Large intestine (tissue), 3 donors: ENCODE measurements at regions not wholly inside any gene's neighbourhood (a gene's known extent, or its start where the extent isn't known, plus 50 kb on each side); places are given as distances from the start of the nearest gene placed in this dataset.
A peak's percentile ranks its signal among the peaks of the same experiment; 100 is the strongest.

Experiments used
- DNase-seq, 2 donors: peaks; one replicate each; pipeline versions ENCODE4 v3.0.0 to v3.0.0-alpha.2; 2013
- H3K27ac ChIP-seq: one replicate; pipeline ENCODE4 v1.5.1; 2013; ENCODE audit warnings: low read length
- H3K27me3 ChIP-seq: 2 replicates; pipeline ENCODE4 v1.6.1; 2013; ENCODE audit warnings: low read length; ENCODE audit not compliant: control insufficient read depth, insufficient read depth
- H3K36me3 ChIP-seq: 2 replicates; pipeline ENCODE4 v1.6.1; 2013; ENCODE audit warnings: low read length; ENCODE audit not compliant: control insufficient read depth, insufficient read depth
- H3K4me1 ChIP-seq: one replicate; pipeline ENCODE4 v1.6.1; 2013; ENCODE audit warnings: low read length; ENCODE audit not compliant: control insufficient read depth, insufficient read depth
- H3K4me3 ChIP-seq: one replicate; pipeline ENCODE4 v1.5.1; 2013; ENCODE audit warnings: low read length
- H3K9me3 ChIP-seq: one replicate; pipeline ENCODE4 v1.6.1; 2013; ENCODE audit warnings: mild to moderate bottlenecking, low read depth, low read length, moderate library complexity; ENCODE audit not compliant: control insufficient read depth
- WGBS: methylation state at CpG from one replicate; pipeline ENCODE4 v1.1.5; 2013; ENCODE audit warnings: low lambda C conversion rate; ENCODE audit not compliant: insufficient coverage; 5-methylcytosine and 5-hydroxymethylcytosine counted together

DNA sequence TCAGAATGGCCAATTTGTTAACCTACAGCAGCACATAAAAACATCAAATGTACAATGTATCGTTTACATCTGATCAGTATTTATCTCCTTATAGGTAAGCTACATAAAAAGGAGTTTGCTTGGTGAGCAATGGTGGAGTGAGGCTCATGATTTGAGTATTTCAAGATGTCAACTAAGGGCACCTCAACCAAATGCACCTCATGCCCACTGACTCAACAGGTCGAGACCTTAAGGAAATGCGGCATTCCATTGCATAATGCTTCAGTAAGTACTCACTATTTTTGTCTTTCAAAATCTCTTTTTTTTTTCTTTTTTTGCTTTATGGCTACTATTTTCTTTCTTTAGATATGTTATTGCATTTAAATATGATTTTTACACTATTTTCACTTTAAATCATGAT lies 181.0 kb upstream of the TLL1 start:
- no CpG with 5 or more reads among the region's 3 CpGs for WGBS
- Histone ChIP-seq H3K4me3 (no peak overlapping the region), H3K4me1 (no peaks in the 10 kb centered on the region), H3K9me3 (no peaks in the 10 kb centered on the region), H3K36me3 (no peaks in the 10 kb centered on the region), H3K27me3 (no peaks in the 10 kb centered on the region), H3K27ac (no peak overlapping the region)
- DNase-seq: no peak

- no CpG with 5 or more reads among the region's 2 CpGs for WGBS
- no peak for DNase-seq
- no peaks in the 10 kb centered on the region for H3K4me1 ChIP-seq
These were observed 174.8 kb upstream of the TLL1 start for GRCh38 chr4:165698272-165698671.

DNA sequence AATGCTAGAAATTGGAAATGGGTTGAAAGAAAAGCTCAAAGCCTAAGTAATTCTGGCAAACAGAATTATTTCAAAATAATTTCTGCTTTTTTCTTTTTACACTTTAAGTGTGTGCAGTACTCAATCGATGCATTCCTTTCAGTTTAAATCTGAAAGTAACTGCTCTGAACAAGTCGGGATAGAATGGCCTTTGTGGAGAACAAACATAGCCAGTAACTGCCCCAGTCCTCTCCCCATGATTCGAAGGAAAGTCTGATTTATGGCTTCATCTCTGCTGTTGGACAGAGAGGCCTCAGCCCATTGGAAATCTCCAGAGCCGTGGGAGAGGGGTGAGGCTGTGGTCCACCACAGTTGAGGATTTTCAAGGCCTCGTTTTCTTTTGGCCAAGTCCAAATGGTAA lies 174.0 kb upstream of the TLL1 start:
- Histone ChIP-seq H3K4me1 (no peaks in the 10 kb centered on the region), H3K4me3 (no peak overlapping the region), H3K27me3 (no peaks in the 10 kb centered on the region), H3K9me3 (no peaks in the 10 kb centered on the region), H3K27ac (no peak overlapping the region), H3K36me3 (no peaks in the 10 kb centered on the region)
- WGBS: 50% methylated on average over 2 of the region's 5 CpGs
- no peak for DNase-seq

More at GRCh38 chr4:165698272-165698671, 174.8 kb upstream of the TLL1 start:
- Histone ChIP-seq H3K9me3 (no peaks in the 10 kb centered on the region), H3K4me3 (no peak overlapping the region), H3K27me3 (no peaks in the 10 kb centered on the region), H3K27ac (no peak overlapping the region), H3K36me3 (no peaks in the 10 kb centered on the region)

DNA sequence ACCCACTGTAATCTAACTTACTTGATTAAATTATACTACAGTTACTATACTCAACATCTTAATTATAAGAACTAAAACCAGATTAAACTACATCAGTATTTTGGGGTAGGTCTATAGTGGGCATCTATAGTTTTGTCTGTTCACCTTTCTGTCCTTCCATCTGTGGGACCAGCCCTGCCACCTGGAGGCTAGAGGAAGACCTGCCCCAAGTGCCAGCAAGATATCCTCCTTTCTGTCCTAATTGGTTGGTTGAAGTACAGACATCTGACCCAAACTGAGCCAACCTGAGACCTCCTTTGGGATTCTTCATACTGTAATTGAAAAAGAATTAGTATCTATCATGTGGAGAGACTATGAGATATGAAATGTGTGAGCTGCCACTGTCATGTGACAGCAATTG lies 172.2 kb upstream of the TLL1 start:
- Histone ChIP-seq H3K4me1 (no peaks in the 10 kb centered on the region), H3K9me3 (no peaks in the 10 kb centered on the region), H3K4me3 (no peak overlapping the region), H3K27me3 (no peaks in the 10 kb centered on the region), H3K36me3 (no peaks in the 10 kb centered on the region), H3K27ac (no peak overlapping the region)
- no peak for DNase-seq

GRCh38 chr4:165707128-165707527 lies 165.9 kb upstream of the TLL1 start:
- DNase-seq: no peak
- H3K27ac ChIP-seq: no peak overlapping the region
- no peaks in the 10 kb centered on the region for H3K36me3 ChIP-seq
- no peaks in the 10 kb centered on the region for H3K27me3 ChIP-seq
- no peaks in the 10 kb centered on the region for H3K9me3 ChIP-seq
- peaks cover 2% of the 10 kb centered on the region for H3K4me1 ChIP-seq
- WGBS: 100% methylated on average over 1 of the region's 4 CpGs
- no peak overlapping the region for H3K4me3 ChIP-seq

DNA sequence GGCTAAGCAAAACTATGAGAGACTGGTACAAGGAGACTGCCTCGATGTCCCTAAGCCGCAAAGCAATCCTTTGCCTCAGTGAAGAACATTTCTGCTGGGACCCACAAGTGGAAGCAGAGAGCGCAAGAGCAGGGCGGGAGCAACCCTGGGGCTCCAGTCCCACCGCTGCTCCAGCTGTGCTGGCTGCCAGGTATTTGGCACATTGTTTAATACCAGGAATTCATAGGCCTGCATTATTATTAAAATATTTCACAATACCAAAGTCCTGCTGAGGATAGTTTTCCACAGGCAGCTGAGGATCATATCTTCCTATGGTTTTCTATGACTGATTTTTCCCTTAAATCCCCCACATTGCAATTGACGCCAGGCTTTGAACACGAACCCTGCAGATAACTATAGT lies 163.5 kb upstream of the TLL1 start:
- Histone ChIP-seq H3K9me3 (no peaks in the 10 kb centered on the region), H3K4me1 (peaks cover 2% of the 10 kb centered on the region), H3K27ac (no peak overlapping the region), H3K36me3 (no peaks in the 10 kb centered on the region), H3K27me3 (no peaks in the 10 kb centered on the region), H3K4me3 (no peak overlapping the region)
- no peak for DNase-seq
- no CpG with 5 or more reads among the region's 7 CpGs for WGBS

GRCh38 chr4:165709973-165710526 lies 163.0 kb upstream of the TLL1 start:
- Histone ChIP-seq H3K4me3 (no peak overlapping the region), H3K4me1 (peaks cover 2% of the 10 kb centered on the region), H3K9me3 (no peaks in the 10 kb centered on the region), H3K27me3 (no peaks in the 10 kb centered on the region), H3K36me3 (no peaks in the 10 kb centered on the region), H3K27ac (no peak overlapping the region)
- 40% methylated on average over 1 of the region's 2 CpGs for WGBS
- peak in 1 of 2 donors; percentile 36 for DNase-seq

GRCh38 chr4:165711436-165711835 lies 161.6 kb upstream of the TLL1 start:
- Histone ChIP-seq H3K9me3 (no peaks in the 10 kb centered on the region), H3K4me1 (peaks cover 2% of the 10 kb centered on the region), H3K4me3 (no peak overlapping the region), H3K36me3 (no peaks in the 10 kb centered on the region), H3K27ac (no peak overlapping the region), H3K27me3 (no peaks in the 10 kb centered on the region)
- 100% methylated on average over 3 of the region's 4 CpGs for WGBS
- DNase-seq: no peak

GRCh38 chr4:165711912-165712311 lies 161.1 kb upstream of the TLL1 start:
- Histone ChIP-seq H3K4me1 (peaks cover 2% of the 10 kb centered on the region), H3K9me3 (no peaks in the 10 kb centered on the region), H3K36me3 (no peaks in the 10 kb centered on the region), H3K27me3 (no peaks in the 10 kb centered on the region), H3K27ac (no peak overlapping the region), H3K4me3 (no peak overlapping the region)
- WGBS: 83% methylated on average over 1 of the region's 2 CpGs
- DNase-seq: no peak

DNA sequence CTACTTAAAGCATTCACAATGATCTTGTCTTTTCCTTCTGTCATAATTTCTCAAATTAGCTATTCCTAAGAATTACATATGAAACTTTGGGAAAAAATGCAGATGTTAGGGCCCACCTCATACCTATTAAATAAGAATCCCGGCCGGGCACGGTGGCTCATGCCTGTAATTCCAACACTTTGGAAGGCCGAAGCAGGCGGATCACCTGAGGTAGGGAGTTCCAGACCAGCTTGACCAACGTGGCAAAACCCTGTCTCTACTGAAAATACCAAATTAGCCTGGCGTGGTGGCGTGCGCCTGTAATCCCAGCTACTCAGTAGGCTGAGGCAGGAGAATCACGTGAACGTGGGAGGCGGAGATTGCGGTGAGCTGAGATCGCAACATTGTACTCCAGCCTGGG lies 158.4 kb upstream of the TLL1 start:
- H3K9me3 ChIP-seq: no peaks in the 10 kb centered on the region
- DNase-seq: no peak
- no peaks in the 10 kb centered on the region for H3K27me3 ChIP-seq
- H3K27ac ChIP-seq: no peak overlapping the region
- H3K4me3 ChIP-seq: no peak overlapping the region
- no peaks in the 10 kb centered on the region for H3K36me3 ChIP-seq
- no peaks in the 10 kb centered on the region for H3K4me1 ChIP-seq
- WGBS: 100% methylated on average over 2 of the region's 14 CpGs

- no peak overlapping the region for H3K27ac ChIP-seq
- no peaks in the 10 kb centered on the region for H3K9me3 ChIP-seq
- H3K27me3 ChIP-seq: no peaks in the 10 kb centered on the region
- no CpG with 5 or more reads among the region's 1 CpG for WGBS
- no peaks in the 10 kb centered on the region for H3K4me1 ChIP-seq
- no peak for DNase-seq
- no peak overlapping the region for H3K4me3 ChIP-seq
- no peaks in the 10 kb centered on the region for H3K36me3 ChIP-seq
These were observed 157.8 kb upstream of the TLL1 start for GRCh38 chr4:165715211-165715610.
